IMR-90 (cell line): ENCODE measurements at regions not wholly inside any gene's neighbourhood (a gene's known extent, or its start where the extent isn't known, plus 50 kb on each side); places are given as distances from the start of the nearest gene placed in this dataset.

ENCODE experiments used
- ATAC-seq: fragments of 200-7000 bp; cut with Tn5 transposase; 2 replicates; pipeline ENCODE4 v1.9.1; 2020; ENCODE audit warnings: low read depth, mild to moderate bottlenecking, moderate library complexity
- BruUV-seq: library from RNA; stranded (reverse); fragments of 400-500 nt; replicated peaks from 2 replicates; lab custom pipeline; 2021; lab: Mats Ljungman, UMichigan
- CTCF ChIA-PET: fragments of 300-600 bp; formaldehyde crosslinking; extraction: SDS; loops from one replicate; lab custom pipeline; 2021; ENCODE audit warnings: antibody characterized with exemption; lab: Yijun Ruan, JAX
- POLR2A ChIA-PET: fragments of 300-600 bp; sonication (Branson Sonifier 250); formaldehyde crosslinking; loops from one replicate; lab custom pipeline; 2022; ENCODE audit warnings: antibody characterized with exemption; ENCODE audit not compliant: unreplicated experiment; lab: Charles Lee
- DNase-seq: peaks from one replicate; pipeline ENCODE4 v3.0.0; 2013
- H2AFZ ChIP-seq: replicated peaks from 2 replicates; pipeline ENCODE3; 2013; ENCODE audit warnings: low read length, mild to moderate bottlenecking; ENCODE audit not compliant: poor library complexity
- H2AK5ac ChIP-seq: 2 replicates; pipeline ENCODE4 v1.6.1; 2013; ENCODE audit warnings: low read depth, low read length, inconsistent platforms
- H2AK9ac ChIP-seq: replicated peaks from 2 replicates; pipeline ENCODE3; 2013; ENCODE audit warnings: mild to moderate bottlenecking, low read depth, low read length, moderate library complexity; ENCODE audit not compliant: poor library complexity
- H2BK120ac ChIP-seq: 2 replicates; pipeline ENCODE4 v1.6.1; 2013; ENCODE audit warnings: low read depth, low read length, inconsistent platforms
- H2BK15ac ChIP-seq: 3 replicates; pipeline ENCODE4 v1.6.1; 2013; ENCODE audit warnings: low read depth, low read length, inconsistent platforms
- H2BK20ac ChIP-seq: 2 replicates; pipeline ENCODE4 v1.6.1; 2013; ENCODE audit warnings: low read depth, mild to moderate bottlenecking, inconsistent platforms, low read length, moderate library complexity
- H2BK5ac ChIP-seq: 2 replicates; pipeline ENCODE4 v1.6.1; 2013; ENCODE audit warnings: mild to moderate bottlenecking, low read depth, low read length, inconsistent platforms; ENCODE audit not compliant: poor library complexity, severe bottlenecking
- H3K14ac ChIP-seq: replicated peaks from 2 replicates; pipeline ENCODE4 v1.6.1; 2013; ENCODE audit warnings: low read depth, low read length, inconsistent platforms
- H3K18ac ChIP-seq: 2 replicates; pipeline ENCODE4 v1.6.1; 2013; ENCODE audit warnings: low read depth, low read length, control low read depth
- H3K23ac ChIP-seq: 2 replicates; pipeline ENCODE4 v1.6.1; 2013; ENCODE audit warnings: low read depth, low read length, inconsistent platforms
- H3K27ac ChIP-seq: 2 replicates; pipeline ENCODE4 v1.5.1; 2013; ENCODE audit warnings: mild to moderate bottlenecking, control low read depth, low read length; ENCODE audit not compliant: insufficient read depth
- H3K27me3 ChIP-seq: 2 replicates; pipeline ENCODE4 v1.6.1; 2013; ENCODE audit warnings: low read length; ENCODE audit not compliant: control insufficient read depth, insufficient read depth
- H3K36me3 ChIP-seq: 2 replicates; pipeline ENCODE4 v1.6.1; 2013; ENCODE audit warnings: low read length, mixed read lengths; ENCODE audit not compliant: control insufficient read depth, insufficient read depth
- H3K4ac ChIP-seq: 2 replicates; pipeline ENCODE4 v1.6.1; 2013; ENCODE audit warnings: low read depth, low read length, inconsistent platforms
- H3K4me1 ChIP-seq: 2 replicates; pipeline ENCODE4 v1.6.1; 2013; ENCODE audit warnings: low read length, mixed read lengths; ENCODE audit not compliant: control insufficient read depth, insufficient read depth
- H3K4me2 ChIP-seq: 2 replicates; pipeline ENCODE4 v1.6.1; 2013; ENCODE audit warnings: low read depth, mild to moderate bottlenecking, control low read depth, low read length, moderate library complexity
- H3K4me3 ChIP-seq: 2 replicates; pipeline ENCODE4 v1.5.1; 2013; ENCODE audit warnings: low read depth, mild to moderate bottlenecking, control low read depth, low read length, moderate library complexity; ENCODE audit not compliant: insufficient read depth
- H3K56ac ChIP-seq: 2 replicates; pipeline ENCODE4 v1.6.1; 2013; ENCODE audit warnings: low read length, inconsistent platforms; ENCODE audit not compliant: insufficient read depth; ENCODE audit errors: extremely low read depth
- H3K79me1 ChIP-seq, 2 experiments: 2 replicates each; pipeline ENCODE4 v1.6.1; 2013; ENCODE audit warnings: low read length in 2 of 2, inconsistent platforms in 1 of 2, low read depth in 1 of 2
- H3K9ac ChIP-seq: 2 replicates; pipeline ENCODE4 v1.6.1; 2013; ENCODE audit warnings: low read depth, low read length, control low read depth
- H3K9me1 ChIP-seq: 2 replicates; pipeline ENCODE4 v1.6.1; 2013; ENCODE audit warnings: low read length, inconsistent platforms; ENCODE audit not compliant: insufficient read depth
- H3K9me3 ChIP-seq: 2 replicates; pipeline ENCODE4 v1.6.1; 2013; ENCODE audit warnings: low read length; ENCODE audit not compliant: control insufficient read depth, insufficient read depth
- H4K20me1 ChIP-seq: 2 replicates; pipeline ENCODE4 v1.6.1; 2013; ENCODE audit warnings: low read length, inconsistent platforms; ENCODE audit not compliant: insufficient read depth
- H4K5ac ChIP-seq: 2 replicates; pipeline ENCODE4 v1.6.1; 2013; ENCODE audit warnings: mild to moderate bottlenecking, low read depth, low read length, control low read depth
- H4K8ac ChIP-seq, 2 experiments: 2 replicates each; pipeline ENCODE4 v1.6.1; 2013; ENCODE audit warnings: low read depth in 2 of 2, low read length in 2 of 2, control low read depth in 1 of 2, inconsistent platforms in 1 of 2
- H4K91ac ChIP-seq: 2 replicates; pipeline ENCODE4 v1.6.1; 2013; ENCODE audit warnings: low read depth, low read length, inconsistent platforms; ENCODE audit not compliant: insufficient read depth
- BHLHE40 ChIP-seq: fragments of 150-350 bp; IDR thresholded peaks from 2 replicates; pipeline ENCODE4 v1.6.1; 2016; ENCODE audit warnings: mild to moderate bottlenecking, low read depth, low read length
- CEBPB ChIP-seq: IDR thresholded peaks from 2 replicates; pipeline ENCODE4 v1.6.1; 2012; ENCODE audit warnings: low read depth, low read length, improper control_type of control experiment
- CHD1 ChIP-seq: IDR thresholded peaks from 2 replicates; pipeline ENCODE4 v1.6.1; 2012; ENCODE audit warnings: low read depth, low read length, improper control_type of control experiment
- FOS ChIP-seq: fragments of 150-350 bp; IDR thresholded peaks from 2 replicates; pipeline ENCODE4 v1.6.1; 2016; ENCODE audit warnings: low read depth, low read length
- MAFK ChIP-seq: IDR thresholded peaks from 2 replicates; pipeline ENCODE4 v1.6.1; 2012; ENCODE audit warnings: low read depth, low read length, improper control_type of control experiment
- MAZ ChIP-seq: IDR thresholded peaks from 2 replicates; pipeline ENCODE4 v1.6.1; 2012; ENCODE audit warnings: low read depth, mild to moderate bottlenecking, low read length, improper control_type of control experiment, moderate library complexity, borderline replicate concordance
- MXI1 ChIP-seq: IDR thresholded peaks from 2 replicates; pipeline ENCODE4 v1.6.1; 2012; ENCODE audit warnings: low read depth, mild to moderate bottlenecking, low read length, moderate library complexity, borderline replicate concordance
- NFE2L2 ChIP-seq: fragments of 150-350 bp; IDR thresholded peaks from 2 replicates; pipeline ENCODE4 v1.6.1; 2016; ENCODE audit warnings: low read depth, mild to moderate bottlenecking, low read length
- POLR2A ChIP-seq: IDR thresholded peaks from 2 replicates; pipeline ENCODE4 v1.6.1; 2012; ENCODE audit warnings: mild to moderate bottlenecking, low read depth, low read length
- RAD21 ChIP-seq: IDR thresholded peaks from 2 replicates; pipeline ENCODE4 v1.6.1; 2012; ENCODE audit warnings: low read length, improper control_type of control experiment
- RCOR1 ChIP-seq: IDR thresholded peaks from 2 replicates; pipeline ENCODE4 v1.6.1; 2012; ENCODE audit warnings: mild to moderate bottlenecking, low read length, improper control_type of control experiment; ENCODE audit not compliant: insufficient replicate concordance
- RFX5 ChIP-seq: IDR thresholded peaks from 2 replicates; pipeline ENCODE4 v1.8.0; 2012; ENCODE audit warnings: low read depth, mild to moderate bottlenecking, low read length, moderate library complexity
- SMC3 ChIP-seq: fragments of 150-350 bp; IDR thresholded peaks from 2 replicates; pipeline ENCODE4 v1.6.1; 2016; ENCODE audit warnings: low read depth, mild to moderate bottlenecking, antibody characterized with exemption, low read length, moderate library complexity
- WGBS, 2 experiments: methylation state at CpG; one replicate each; pipeline versions ENCODE4 v1.1.5 to v1.1.7; 2013; ENCODE audit warnings: missing lambda C conversion rate in 2 of 2; ENCODE audit not compliant: insufficient read length in 1 of 2; ENCODE audit errors: extremely low coverage in 2 of 2; 5-methylcytosine and 5-hydroxymethylcytosine counted together
- dilution Hi-C: fragments of 300-500 bp; cut with HindIII; formaldehyde crosslinking; loops from one replicate; pipeline ENCODE4 v1.14.3; 2018; ENCODE audit warnings: low sequenced_read_pairs; ENCODE audit not compliant: unreplicated experiment
- in situ Hi-C: fragments of 300-500 bp; cut with MboI; formaldehyde crosslinking; loops from 3 replicates; pipeline ENCODE4 v1.14.3; 2019; ENCODE audit warnings: low sequenced_read_pairs, inconsistent platforms, mixed read lengths
- intact Hi-C: fragments of 100-400 bp; cut with micrococcal nuclease; formaldehyde crosslinking; loops from 2 replicates; pipeline ENCODE4 v1.10.0; 2022
- TF ChIP-seq, protein P1 (sequence below): fragments of 150-350 bp; IDR thresholded peaks from 2 replicates; pipeline ENCODE4 v1.6.1; 2017; ENCODE audit warnings: mild to moderate bottlenecking, antibody characterized with exemption, low read length, low read depth
- TF ChIP-seq, protein P2 (sequence below): conservative IDR thresholded peaks from 2 replicates; pipeline ENCODE4 v1.5.1; 2012; ENCODE audit warnings: mild to moderate bottlenecking, low read depth, low read length, improper control_type of control experiment
- TF ChIP-seq, protein P3 (sequence below): fragments of 150-350 bp; IDR thresholded peaks from 2 replicates; pipeline ENCODE4 v1.6.1; 2016; ENCODE audit warnings: low read depth, mild to moderate bottlenecking, low read length, moderate library complexity, borderline replicate concordance

DNA sequence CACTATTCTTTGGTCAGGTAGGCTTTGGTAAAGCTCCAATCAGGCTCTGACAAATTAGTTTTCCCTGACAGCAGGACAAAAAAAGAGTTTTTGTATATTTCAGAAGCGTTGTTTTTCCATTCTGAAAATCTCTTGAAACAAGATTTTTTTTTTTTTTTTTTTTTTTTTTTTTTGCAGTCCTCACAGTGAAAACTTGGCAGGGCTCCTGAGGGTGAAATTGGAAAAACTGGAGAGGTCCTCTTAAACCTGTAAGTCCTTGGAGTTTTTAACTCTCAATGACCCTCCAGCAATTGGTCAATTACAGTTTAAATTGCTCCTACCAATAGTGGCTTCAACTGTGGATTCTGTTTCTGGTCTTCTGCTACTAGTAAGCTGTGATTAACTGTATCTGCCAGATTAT, 244.5 kb upstream of the PKDCC start:
- no peaks in the 10 kb centered on the region for H3K4me1 ChIP-seq
- no peak overlapping the region for H2BK20ac ChIP-seq
- ChIA-PET CTCF (no interaction called here), POLR2A (no interaction called here)
- H3K79me1 ChIP-seq, result no peaks in the 10 kb centered on the region
- no peak overlapping the region for H4K8ac ChIP-seq
- dilution Hi-C loops, result no loop called here
- no peak overlapping the region for H4K91ac ChIP-seq
- no peaks in the 10 kb centered on the region for H3K9me1 ChIP-seq
- H2BK5ac ChIP-seq, result no peak overlapping the region
- no peak overlapping the region for H3K4me2 ChIP-seq
- no peaks in the 10 kb centered on the region for H3K9me3 ChIP-seq
- H3K14ac ChIP-seq, result no peak overlapping the region
- in situ Hi-C loops, result no loop called here
- H3K56ac ChIP-seq, result no peak overlapping the region
- no peak overlapping the region for H2AK5ac ChIP-seq
- H3K23ac ChIP-seq, result no peak overlapping the region
- no peaks in the 10 kb centered on the region for H3K27me3 ChIP-seq
- no TSS peak for BruUV-seq
- no peak overlapping the region for H3K4ac ChIP-seq
- H2AFZ ChIP-seq, result no peak overlapping the region
- H3K18ac ChIP-seq, result no peak overlapping the region
- no peak overlapping the region for H2BK15ac ChIP-seq
- WGBS, 2 experiments, result no CpG with 5 or more reads among the region's 1 CpG
- H3K9ac ChIP-seq, result no peak overlapping the region
- DNase-seq (no peak), ATAC-seq (no peak)
- no peaks in the 10 kb centered on the region for H4K20me1 ChIP-seq
- H3K27ac ChIP-seq, result no peak overlapping the region
- TF ChIP-seq, protein P1, sequence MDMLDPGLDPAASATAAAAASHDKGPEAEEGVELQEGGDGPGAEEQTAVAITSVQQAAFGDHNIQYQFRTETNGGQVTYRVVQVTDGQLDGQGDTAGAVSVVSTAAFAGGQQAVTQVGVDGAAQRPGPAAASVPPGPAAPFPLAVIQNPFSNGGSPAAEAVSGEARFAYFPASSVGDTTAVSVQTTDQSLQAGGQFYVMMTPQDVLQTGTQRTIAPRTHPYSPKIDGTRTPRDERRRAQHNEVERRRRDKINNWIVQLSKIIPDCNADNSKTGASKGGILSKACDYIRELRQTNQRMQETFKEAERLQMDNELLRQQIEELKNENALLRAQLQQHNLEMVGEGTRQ, result no peak
- TF ChIP-seq POLR2A (no peak), MAZ (no peak), CHD1 (no peak), MAFK (no peak), SMC3 (no peak), RAD21 (no peak), FOS (no peak), BHLHE40 (no peak), RFX5 (no peak), CEBPB (no peak), NFE2L2 (no peak), RCOR1 (no peak), MXI1 (no peak)
- TF ChIP-seq, protein P2, sequence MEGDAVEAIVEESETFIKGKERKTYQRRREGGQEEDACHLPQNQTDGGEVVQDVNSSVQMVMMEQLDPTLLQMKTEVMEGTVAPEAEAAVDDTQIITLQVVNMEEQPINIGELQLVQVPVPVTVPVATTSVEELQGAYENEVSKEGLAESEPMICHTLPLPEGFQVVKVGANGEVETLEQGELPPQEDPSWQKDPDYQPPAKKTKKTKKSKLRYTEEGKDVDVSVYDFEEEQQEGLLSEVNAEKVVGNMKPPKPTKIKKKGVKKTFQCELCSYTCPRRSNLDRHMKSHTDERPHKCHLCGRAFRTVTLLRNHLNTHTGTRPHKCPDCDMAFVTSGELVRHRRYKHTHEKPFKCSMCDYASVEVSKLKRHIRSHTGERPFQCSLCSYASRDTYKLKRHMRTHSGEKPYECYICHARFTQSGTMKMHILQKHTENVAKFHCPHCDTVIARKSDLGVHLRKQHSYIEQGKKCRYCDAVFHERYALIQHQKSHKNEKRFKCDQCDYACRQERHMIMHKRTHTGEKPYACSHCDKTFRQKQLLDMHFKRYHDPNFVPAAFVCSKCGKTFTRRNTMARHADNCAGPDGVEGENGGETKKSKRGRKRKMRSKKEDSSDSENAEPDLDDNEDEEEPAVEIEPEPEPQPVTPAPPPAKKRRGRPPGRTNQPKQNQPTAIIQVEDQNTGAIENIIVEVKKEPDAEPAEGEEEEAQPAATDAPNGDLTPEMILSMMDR, result no peak
- TF ChIP-seq, protein P3, sequence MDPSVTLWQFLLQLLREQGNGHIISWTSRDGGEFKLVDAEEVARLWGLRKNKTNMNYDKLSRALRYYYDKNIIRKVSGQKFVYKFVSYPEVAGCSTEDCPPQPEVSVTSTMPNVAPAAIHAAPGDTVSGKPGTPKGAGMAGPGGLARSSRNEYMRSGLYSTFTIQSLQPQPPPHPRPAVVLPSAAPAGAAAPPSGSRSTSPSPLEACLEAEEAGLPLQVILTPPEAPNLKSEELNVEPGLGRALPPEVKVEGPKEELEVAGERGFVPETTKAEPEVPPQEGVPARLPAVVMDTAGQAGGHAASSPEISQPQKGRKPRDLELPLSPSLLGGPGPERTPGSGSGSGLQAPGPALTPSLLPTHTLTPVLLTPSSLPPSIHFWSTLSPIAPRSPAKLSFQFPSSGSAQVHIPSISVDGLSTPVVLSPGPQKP, result no peak
- H3K4me3 ChIP-seq, result no peak overlapping the region
- H2AK9ac ChIP-seq, result no peak overlapping the region
- H2BK120ac ChIP-seq, result no peak overlapping the region
- no peaks in the 10 kb centered on the region for H3K36me3 ChIP-seq
- H4K5ac ChIP-seq, result no peak overlapping the region
- intact Hi-C loops, result no loop called here
